NCI-H446 (cell line): ENCODE measurements at regions not wholly inside any gene's neighbourhood (a gene's known extent, or its start where the extent isn't known, plus 50 kb on each side); places are given as distances from the start of the nearest gene placed in this dataset.
"Not testable (repeated sequence)": the region's sequence is repeated elsewhere in the genome, so short reads cannot be mapped to it uniquely, and the experiment has no call there.

Source experiments
- DNase-seq, 2 experiments: peaks; one replicate each; lab custom pipeline; 2025; lab: John Stamatoyannopoulos, UW

DNA sequence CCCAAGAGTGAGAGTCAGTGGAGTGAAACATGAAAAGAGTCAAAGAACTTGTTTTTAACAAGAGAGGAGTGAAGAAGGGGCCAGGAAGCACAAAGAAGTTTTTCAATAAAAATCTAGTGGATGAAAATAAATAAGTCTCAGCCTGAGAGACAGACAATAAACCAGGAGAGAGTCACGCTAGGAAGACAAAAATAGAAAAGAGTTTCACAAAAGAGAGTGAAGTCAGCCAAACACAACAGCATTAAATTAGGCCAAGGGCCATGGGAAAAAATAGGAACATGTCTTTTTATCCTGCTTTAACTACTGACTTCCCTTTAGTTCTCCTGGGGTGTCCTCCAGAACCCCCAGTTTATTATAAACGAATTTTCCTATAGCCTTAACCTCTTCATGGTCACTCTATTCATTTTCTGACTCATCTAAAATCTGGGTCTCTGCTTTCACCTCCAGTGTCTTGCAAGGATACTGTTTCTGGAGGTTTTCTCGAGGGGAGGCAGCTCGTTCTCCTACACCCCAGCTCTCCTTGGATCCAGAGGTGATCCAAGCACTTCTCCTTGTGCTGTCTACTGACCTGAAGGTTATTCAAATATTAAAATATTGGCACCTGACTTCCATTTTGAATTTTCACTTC lies 571.5 kb upstream of the PPP2R3A start:
- no peak for DNase-seq

DNA sequence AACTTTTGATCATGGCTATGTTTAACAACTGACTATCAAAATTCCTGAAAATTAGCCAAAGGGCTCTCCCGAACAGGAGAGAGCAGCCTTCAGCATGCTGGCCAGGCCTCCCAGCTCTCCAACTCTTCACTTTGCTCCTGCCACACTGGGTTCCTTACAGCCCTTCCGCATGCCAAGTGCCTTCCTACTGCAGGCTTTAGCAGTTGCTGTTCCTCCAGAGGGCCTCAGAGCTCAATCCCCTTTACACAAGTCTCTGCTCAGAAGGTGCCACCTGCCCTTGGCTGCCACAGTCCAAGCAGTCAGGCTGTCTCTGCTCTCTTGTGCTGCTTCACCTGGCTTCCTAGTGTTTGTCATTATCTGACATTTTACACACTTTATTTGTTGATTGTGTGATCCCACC lies 553.1 kb upstream of the PPP2R3A start:
- no peak for DNase-seq

DNA sequence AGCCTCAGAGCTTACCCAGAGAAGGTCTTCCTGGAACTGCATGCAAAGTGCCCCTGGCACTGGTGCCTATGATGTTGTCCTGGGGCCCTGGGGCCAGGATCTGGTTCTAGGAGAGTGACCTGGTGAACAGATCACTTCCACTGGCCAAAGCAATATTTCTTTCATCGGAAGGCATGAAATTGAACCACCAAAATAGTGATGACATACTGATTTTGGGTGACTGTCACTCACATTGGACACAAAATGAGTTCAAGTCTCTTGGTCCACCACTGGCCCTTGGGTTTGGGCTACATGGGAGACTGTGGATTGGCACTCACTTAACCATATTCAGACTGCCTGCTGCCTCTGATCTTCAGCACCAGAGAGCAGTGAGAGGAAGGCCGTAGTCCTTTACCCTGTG lies 549.3 kb upstream of the PPP2R3A start:
- DNase-seq = no peak

DNA sequence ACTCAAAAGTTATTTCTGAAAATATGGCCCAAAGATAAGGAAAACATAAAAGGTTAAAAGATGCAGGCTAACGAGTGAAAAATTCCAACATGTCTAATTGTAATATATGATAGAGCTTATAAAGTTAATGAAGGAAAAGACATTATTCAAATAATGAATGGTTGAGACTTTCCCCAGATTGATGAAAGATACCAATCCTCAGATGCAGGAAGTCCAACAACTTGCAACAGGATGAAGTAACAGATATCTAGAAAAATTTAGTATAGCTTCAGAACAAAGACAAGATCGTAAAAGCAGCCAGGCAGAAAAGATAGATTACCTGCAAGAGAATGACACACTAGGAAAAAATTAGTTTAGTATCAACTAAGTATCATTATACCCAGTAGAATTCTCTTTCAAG lies 546.4 kb upstream of the PPP2R3A start:
- DNase-seq = no peak

DNA sequence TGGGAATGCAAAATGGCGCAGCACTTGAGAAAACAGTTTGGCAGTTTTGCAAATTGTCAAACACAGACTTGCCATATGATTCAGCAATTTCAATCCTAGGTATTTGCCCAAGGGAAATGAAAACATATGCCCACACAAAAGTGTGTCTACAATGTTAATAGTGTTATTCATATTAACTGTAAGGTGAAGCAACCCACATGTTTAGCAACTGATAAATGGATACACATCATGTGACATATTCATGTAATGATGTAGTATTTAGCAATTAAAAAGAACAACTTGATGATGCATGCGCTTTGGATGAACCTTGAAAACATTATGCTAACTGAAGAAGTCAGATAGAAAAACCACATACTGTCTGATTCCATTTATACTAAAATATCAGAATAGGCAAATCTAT lies 539.0 kb upstream of the PPP2R3A start:
- no peak for DNase-seq

DNA sequence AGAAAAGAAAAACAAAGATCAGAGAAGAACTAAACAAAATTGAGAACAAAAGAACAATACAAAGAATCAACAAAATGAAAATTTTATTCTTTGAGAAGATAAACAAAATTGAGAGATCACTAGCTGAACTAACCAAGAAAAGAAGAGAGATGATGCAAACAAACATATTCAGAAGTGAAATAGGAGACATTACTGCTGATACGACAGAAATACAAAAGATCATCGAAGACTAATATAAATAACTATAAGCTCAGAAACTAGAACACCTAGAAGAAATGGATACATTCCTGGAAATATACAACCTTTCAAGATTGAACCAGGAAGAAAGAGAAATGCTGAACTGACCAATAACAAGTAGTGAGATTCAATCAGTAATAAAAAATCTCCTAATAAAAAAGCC lies 533.1 kb upstream of the PPP2R3A start:
- DNase-seq = no peak

DNA sequence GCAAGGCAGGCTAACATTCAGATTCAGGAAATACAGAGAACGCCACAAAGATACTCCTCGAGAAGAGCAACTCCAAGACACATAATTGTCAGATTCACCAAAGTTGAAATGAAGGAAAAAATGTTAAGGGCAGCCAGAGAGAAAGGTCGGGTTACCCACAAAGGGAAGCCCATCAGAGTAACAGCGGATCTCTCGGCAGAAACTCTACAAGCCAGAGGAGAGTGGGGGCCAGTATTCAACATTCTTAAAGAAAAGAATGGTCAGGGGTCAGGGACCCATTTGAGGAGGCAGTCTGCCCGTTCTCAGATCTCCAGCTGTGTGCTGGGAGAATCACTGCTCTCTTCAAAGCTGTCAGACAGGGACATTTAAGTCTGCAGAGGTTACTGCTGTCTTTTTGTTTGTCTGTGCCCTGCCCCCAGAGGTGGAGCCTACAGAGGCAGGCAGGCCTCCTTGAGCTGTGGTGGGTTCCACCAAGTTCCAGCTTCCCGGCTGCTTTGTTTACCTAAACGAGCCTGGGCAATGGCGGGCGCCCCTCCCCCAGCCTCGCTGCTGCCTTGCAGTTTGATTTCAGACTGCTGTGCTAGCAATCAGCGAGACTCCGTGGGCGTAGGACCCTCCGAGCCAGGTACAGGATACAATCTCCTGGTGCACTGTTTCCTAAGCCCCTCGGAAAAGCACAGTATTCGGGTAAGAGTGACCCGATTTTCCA lies 526.5 kb upstream of the PPP2R3A start:
- not testable (repeated sequence) for DNase-seq

DNA sequence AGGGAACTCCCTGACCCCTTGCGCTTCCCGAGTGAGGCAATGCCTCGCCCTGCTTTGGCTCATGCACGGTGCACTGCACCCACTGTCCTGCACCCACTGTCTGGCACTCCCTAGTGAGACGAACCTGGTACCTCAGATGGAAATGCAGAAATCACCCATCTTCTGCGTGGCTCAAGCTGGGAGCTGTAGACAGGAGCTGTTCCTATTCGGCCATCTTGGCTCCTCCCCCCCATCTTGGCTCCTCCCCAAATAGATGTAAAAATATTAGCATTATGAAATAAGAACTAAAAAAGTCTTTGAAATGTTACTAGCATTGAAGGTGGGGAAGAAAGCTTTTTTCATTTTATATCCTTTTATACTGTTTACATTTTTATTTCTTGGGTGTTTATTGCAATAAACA lies 525.9 kb upstream of the PPP2R3A start:
- DNase-seq = peak in 1 of 2 experiments; percentile 19

DNA sequence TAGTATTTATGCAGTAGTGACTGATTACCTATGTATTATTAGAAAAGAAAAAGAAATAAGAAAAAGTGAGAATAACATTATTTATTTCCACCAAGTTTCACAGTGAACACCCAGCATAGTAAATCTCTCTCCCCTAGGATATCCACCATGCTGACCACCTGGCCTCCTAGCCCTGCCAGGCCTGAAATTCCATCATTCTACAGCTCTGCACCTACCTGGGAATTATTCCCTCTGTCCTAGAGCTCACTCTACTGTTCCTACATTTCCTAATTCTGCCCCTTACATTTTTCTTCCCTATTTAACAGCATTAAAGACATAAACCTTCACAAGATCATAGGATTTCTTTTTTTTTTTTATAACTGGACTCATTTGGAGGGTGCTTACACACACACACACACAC lies 525.3 kb upstream of the PPP2R3A start:
- no peak for DNase-seq

DNA sequence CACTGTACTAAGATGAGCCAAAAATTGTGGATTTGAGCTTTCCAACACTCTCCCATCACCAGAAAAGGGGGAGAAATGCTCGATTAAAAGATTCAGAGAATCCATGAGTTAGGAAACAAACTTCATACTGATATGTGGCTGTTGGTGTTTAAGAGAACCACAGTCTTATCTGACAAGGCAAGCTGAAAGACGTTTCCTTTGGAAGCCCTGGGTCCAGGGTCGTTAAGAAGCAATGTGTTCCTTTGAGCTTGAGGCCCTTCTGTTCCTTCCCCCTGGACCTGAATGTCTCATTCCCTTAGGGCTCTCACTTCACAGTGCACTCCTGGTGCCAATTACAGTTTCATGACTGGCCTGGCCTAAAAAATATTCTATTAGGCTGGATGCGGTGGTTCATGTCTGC lies 524.8 kb upstream of the PPP2R3A start:
- no peak for DNase-seq

DNA sequence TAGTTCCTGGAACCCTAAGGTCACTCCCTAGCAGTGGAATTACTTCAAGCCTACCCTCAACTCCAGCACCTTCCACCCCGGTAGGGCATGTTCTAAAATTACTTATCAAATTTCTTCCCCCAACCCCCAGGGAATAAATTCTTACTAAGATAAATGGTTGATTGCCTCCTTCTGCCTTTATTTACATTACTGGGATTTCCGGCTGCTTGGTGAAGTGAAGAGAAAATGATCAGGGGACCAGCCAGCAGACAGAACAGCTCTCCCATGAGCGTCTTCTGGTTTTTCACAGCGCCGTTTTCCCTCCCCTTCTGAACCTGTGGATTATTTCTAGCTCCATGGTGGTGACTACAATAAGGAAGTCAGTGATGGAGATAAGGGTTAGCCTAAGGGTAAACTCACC lies 521.5 kb upstream of the PPP2R3A start:
- no peak for DNase-seq

DNA sequence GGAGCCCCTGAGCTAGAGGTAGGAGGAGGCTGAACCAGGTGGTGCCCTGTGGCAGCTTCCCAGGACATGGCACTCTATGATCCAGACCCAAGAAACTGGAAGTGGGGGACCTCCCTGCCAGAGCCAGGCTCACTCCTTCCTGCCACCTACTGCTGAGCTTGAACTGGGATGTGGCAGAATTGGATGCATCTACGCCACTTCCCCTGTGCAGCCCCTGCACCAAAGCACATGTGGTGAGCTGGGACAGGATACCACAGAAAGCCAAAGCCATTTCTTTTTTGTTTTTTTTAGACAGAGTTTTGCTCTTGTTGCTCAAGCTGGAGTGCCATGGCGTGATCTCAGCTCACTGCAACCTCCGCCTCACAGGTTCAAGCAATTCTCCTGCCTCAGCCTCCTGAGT lies 518.0 kb upstream of the PPP2R3A start:
- DNase-seq = no peak

DNA sequence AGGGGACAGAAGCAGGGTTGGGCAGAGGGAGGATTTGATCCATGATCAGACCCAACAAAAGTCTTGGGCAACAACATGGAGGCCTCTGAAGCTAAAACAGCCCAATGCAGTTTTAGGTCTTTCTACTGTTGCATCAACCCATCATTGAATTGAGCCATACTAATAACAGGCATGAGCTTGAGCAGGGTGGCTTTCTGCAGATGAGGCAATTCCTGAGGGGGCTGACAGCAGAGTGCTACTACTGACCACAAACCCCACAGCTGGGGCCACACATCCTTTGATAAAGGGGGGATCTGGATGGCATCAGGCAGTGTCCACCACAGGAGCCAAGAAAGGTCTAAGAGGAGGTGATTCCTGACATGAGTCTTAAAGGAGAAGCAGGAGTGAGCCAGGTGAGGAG lies 517.0 kb upstream of the PPP2R3A start:
- no peak for DNase-seq

DNA sequence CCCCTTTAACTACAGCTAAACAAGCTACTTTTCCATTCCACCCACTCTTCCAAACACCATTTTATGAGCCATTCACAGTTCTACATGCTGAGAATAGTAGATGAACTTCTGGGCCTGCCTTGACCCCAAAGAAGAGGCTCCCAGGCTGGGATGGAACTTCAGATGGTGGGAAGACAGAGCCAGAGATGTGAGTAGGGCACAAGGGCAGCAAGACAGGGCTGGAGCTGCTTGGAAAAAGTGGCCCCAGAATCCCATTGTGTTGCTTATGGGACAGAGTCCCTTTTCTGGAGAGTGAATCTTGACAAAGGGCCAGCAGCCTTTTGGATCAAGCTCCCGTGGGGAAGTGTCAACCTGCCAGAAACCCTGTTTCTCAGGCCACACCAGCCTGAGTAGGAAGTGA lies 516.5 kb upstream of the PPP2R3A start:
- no peak for DNase-seq

DNA sequence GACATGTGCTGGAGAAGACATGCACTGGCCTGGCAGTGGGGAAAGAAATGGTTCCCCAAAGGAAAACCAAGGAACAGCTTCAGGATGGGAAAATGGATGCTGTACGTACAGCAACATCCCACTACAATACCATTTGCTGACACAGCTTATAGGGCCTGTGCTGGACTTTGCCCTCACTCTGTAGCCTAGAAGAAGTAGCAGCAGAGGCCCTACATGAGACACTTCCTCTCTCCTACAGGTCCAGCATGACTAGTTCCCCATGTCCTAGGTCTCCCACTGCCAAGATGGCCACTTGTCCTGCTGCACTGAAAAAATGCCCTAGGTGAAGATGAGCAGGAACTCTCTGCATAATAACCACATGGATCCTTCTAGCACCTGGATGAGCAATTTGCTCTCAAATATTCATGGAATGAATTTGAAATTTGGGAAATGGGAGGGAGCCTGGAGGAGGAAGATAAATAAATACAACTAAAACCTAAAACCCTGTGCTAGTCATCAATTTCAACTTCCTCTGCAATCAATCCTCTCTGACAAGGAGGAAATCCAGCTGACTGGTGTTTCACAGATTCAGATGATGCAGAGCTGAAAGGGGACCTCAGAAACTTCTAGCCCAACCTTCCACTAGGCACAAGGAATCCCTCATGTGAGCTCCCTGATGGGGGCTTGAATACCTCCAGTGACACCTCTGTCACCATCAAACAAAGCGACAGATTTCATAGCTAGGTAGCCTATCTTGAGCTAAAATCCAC lies 514.3 kb upstream of the PPP2R3A start:
- no peak for DNase-seq

DNA sequence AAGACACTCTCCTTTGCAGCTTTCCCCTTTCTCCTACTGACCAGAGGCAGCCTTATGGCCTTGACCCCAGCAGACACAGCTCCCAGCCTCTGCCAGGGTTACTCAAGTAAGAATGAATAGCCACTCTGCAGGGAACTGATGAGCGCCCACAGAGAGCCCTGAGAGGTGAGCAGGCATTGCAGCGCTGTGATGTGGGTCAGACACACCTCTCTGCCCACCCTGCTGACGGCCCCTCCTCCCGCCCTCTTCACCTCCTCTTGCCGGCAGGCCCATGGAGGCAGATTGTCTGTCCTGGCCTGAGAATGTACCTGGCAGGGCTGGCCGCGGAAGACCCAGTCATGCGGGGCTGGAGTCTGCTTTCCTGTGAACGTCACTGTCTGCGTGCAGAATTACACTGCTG lies 512.6 kb upstream of the PPP2R3A start:
- DNase-seq = no peak

DNA sequence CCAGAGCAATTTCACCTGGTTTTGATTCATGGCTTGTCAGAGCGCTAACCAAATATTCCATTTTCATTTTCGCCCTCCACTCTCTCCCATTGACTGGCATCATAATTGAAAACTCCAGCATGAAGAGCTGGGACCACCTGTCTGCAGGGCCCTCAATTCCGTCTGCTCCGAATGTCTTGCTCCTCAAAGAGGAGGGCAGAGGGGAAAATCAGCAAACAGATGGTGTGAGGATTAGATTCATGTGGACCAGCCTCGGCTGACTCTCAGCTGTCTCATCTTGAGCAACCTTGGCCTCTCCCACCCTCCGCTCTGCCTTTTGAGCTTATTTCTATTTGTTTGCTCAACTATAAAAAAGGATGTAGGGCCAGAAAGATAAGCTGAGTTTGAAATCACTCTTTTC lies 512.2 kb upstream of the PPP2R3A start:
- DNase-seq = no peak

DNA sequence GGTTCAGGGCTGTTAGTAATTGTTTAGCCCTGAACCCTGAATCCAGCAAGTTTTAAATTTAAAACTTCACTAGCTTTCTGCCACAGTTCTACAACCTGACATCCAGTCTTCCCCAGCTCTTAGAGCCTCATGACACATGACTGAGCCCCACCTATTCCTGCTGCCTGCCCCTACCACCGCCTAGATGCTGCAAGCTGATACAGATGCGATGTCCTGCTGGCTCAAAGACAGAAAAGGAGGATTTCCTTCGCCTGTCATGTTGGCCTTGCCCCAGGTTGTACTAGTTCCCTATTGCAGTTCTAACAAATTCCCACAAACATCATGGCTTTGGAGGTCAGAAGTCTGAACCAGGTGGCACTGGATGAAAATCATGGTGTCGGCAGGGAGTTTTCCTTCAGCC lies 510.6 kb upstream of the PPP2R3A start:
- DNase-seq = no peak

DNA sequence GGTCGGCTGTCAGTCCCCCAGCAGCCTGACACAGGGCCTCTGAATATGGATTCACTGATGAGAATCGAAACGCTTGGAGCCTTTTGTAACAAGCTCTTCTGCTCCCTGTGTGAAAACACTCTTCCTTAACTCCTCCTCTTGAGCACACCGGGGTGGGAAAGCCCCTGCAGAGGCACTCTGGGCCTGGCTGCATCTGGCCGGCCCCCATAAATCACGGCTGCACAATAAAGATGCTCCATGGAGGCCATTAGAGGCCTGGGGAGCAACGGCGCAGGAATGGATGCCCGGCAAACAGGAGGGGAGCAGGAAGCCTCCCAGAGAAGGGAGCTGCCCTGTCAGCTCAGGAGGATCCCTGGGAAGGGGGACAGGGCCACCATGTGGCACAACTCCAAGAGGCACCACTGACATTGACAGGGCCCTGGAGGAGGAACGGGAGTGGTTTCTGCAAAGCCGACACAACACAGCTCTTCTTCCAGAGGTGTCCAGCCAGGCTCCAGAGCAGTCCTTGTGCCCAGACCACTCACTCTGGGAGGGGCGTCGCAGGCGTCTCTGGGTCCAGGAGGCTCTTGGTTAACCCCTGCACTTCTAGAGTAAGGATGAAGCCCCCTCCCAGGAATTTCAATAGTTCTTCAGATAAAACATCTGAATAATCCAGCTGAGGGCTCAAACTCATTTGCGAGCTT lies 509.3 kb upstream of the PPP2R3A start:
- no peak for DNase-seq

DNA sequence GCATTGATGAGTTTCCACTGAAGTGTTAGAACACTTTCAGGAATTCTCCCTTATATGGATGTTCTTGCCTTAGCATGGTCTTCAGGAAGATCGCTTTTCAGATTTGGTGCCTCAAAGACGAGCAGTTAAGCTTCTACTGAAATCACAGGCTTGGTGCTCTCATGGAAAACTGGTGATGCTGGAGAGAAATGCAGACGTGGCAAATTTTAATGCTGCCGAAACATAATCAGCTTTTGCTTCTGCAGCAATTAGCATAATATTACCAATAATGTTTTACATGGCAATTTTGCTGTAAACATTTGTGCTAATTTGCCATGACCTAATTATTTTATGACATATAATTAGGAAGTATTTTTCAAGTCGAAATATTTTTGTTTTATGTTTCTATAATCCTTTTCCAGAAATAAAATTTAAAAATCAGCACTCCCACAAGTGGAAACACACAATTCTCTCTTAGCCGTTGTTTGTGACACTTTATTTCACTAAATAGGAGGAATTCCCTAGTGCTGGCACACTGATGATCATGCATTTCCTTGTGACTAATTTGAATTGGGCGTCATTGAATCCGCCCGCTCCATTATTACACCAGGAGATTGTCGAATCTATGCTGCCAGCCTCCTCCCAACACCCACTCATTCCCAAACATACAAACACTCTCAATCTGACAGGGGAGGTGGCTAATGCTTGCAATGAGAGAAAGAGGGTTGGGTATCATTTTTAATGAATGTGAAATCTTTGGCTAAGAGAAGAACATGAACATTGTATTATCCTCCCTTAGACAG lies 506.8 kb upstream of the PPP2R3A start:
- no peak for DNase-seq

DNA sequence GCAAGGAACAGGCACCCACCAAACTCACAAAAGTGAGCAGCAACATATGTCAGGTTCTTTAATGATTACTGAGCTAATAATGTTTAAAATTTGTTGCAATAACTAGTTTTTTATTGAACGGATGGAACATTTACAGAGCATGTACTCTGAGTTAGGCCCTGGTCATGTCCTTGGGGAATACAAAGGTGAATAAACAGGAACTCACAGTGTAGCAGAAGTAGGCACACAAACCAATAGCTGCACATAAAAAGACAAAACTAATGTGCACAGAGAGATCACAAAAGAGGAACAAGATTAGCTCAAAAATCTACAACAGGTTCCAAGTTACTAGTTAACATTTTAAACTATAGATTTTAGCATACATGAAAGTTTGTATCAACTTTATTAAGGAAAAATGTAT lies 505.3 kb upstream of the PPP2R3A start:
- DNase-seq = no peak

DNA sequence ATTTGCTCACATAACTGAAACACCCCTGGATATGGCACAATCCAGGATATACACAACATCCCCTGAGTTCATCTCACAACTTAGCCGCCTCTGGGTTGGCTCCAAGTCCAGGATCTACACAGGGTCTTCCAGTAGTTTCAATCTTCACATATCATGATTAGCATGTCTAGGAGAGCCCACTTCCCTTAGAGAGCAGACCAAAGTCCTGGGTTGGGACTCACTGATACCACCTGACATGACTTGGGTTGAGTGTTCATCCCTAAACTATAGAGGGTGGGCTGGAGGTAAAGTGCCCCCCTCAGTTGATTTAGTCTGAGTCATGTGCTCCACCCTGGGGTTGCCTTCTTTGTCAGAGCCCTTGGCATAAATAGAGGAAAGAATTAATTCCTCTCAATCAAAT lies 493.6 kb upstream of the PPP2R3A start:
- no peak for DNase-seq
